ENCODE measurements at regions not wholly inside any gene's neighbourhood (a gene's known extent, or its start where the extent isn't known, plus 50 kb on each side); places are given as distances from the start of the nearest gene placed in this dataset.

DNA sequence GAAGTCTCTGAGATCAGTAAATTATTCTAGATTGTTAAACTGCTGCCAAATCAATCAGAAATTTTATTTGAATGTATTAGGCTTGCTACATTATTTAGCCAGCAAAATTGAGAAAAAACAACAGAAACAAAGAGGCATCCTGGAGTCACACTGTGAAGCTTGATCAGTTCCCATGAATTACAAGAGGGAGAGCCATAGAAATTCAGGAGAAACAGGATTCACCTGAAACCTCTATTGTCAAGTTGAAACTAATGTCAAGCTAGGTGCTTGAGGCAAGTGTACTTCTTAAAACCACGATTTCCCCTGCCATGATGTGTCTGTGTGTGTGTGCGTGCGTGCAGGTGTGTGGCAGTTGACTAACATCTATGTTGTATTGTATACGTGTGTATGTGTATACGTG, 439.1 kb upstream of the NOX3 start:
- TF ChIP-seq, protein P1, sequence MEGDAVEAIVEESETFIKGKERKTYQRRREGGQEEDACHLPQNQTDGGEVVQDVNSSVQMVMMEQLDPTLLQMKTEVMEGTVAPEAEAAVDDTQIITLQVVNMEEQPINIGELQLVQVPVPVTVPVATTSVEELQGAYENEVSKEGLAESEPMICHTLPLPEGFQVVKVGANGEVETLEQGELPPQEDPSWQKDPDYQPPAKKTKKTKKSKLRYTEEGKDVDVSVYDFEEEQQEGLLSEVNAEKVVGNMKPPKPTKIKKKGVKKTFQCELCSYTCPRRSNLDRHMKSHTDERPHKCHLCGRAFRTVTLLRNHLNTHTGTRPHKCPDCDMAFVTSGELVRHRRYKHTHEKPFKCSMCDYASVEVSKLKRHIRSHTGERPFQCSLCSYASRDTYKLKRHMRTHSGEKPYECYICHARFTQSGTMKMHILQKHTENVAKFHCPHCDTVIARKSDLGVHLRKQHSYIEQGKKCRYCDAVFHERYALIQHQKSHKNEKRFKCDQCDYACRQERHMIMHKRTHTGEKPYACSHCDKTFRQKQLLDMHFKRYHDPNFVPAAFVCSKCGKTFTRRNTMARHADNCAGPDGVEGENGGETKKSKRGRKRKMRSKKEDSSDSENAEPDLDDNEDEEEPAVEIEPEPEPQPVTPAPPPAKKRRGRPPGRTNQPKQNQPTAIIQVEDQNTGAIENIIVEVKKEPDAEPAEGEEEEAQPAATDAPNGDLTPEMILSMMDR (IDR thresholded peaks at IDR 0.05), result no peak
- TF ChIP-seq POLR2A (IDR thresholded peaks at IDR 0.05; ENCODE audit: low read depth), result no peak

All from esophagus muscularis mucosa (tissue), 3 donors.